ENCODE measurements at regions not wholly inside any gene's neighbourhood (a gene's known extent, or its start where the extent isn't known, plus 50 kb on each side); places are given as distances from the start of the nearest gene placed in this dataset.
A peak's percentile ranks its signal among the peaks of the same experiment; 100 is the strongest.

DNA sequence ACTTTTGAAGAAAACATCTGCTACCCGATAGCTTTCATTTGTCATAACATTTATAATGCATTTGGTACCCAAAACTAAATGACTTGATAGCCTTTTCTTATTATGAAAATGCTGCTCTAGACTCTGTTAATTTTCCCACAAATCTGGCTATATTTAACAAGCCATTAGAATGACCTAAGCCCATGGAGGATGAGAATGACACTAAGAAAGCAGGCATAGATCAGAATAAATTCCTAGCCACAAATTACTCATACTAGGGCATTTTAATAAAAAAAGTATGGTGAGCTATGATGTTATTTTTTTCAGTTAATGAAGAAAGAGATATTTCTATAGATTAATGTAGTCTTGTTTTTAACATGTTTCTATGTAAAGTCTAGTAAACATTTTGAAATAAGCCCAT, 1728.3 kb downstream of the SUCLG1 start:
- Histone ChIP-seq H3K4me1 (replicated peaks in 1 of 2; ENCODE audit: control insufficient read depth in 2 of 2, insufficient read depth in 2 of 2, low read length in 2 of 2) (no peaks in the 10 kb centered on the region), H3K27ac (ENCODE audit: extremely low read depth, low read depth, low read length) (no peak overlapping the region), H3K36me3 (ENCODE audit: control insufficient read depth, insufficient read depth, low read length) (no peaks in the 10 kb centered on the region), H3K79me2 (ENCODE audit: control insufficient read depth, insufficient read depth, low read length) (no peaks in the 10 kb centered on the region), H3K9me1 (ENCODE audit: control insufficient read depth, insufficient read depth, low read length) (no peaks in the 10 kb centered on the region), H3K9me3 (replicated peaks; ENCODE audit: control insufficient read depth, insufficient read depth, low read depth, low read length) (no peaks in the 10 kb centered on the region; the same call in 1 of the 2 replicates), H4K20me1 (replicated peaks; ENCODE audit: control insufficient read depth, insufficient read depth, low read length) (no peaks in the 10 kb centered on the region), H3K4me2 (ENCODE audit: insufficient read depth, low read length) (no peak overlapping the region), H2AFZ (ENCODE audit: low read depth, low read length) (no peak overlapping the region), H3K27me3 (ENCODE audit: control insufficient read depth in 2 of 2, insufficient read depth in 2 of 2, low read length in 2 of 2) (no peaks in the 10 kb centered on the region), H3K4me3 (no peak overlapping the region), H3K9ac (ENCODE audit: insufficient read depth in 1 of 2, low read depth in 2 of 2, low read length in 2 of 2) (no peak overlapping the region)
- intact Hi-C loops (cut with micrococcal nuclease) (no loop called here), in situ Hi-C loops (cut with MboI) (no loop called here)
- 0% methylated on average over 1 of the region's 1 CpG for WGBS (ENCODE audit: insufficient coverage, low coverage, missing lambda C conversion rate)
- CTCF ChIA-PET (ENCODE audit: low intra/inter-chr PET ratio), result no interaction called here
- FAIRE-seq (no peak), ATAC-seq (no peak), DNase-seq (ENCODE audit: extremely low read depth in 1 of 4, low spot score in 3 of 4) (no peak)
- no TSS peak for BruUV-seq (replicated peaks)
- no peak for TF ChIP-seq GABPB1 (CRISPR knock-in tag; IDR thresholded peaks at IDR 0.05)
- no peak for TF ChIP-seq STAG1 (CRISPR knock-in tag; IDR thresholded peaks at IDR 0.05; ENCODE audit: borderline replicate concordance)
- POLR2A ChIA-PET, result no interaction called here

DNA sequence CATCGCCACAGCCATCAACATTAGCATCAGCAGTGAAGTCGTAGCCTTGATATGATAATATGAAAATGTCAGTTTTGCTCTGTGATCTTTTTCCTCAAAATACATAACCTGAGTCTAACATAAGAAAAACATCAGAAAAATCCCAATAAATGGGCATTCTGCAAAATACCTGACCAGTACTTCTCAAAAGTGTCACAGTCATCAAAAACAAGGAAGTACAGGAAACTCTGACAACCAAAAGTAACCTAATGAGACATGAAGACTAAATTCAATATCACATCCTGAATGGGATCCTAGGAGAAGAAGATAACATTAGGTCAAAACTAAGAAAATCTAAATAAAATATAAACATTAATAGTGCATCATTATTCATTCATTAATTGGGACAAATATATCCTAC, 1731.0 kb downstream of the SUCLG1 start:
- no peaks in the 10 kb centered on the region for H3K4me1 ChIP-seq (replicated peaks in 1 of 2; ENCODE audit: control insufficient read depth in 2 of 2, insufficient read depth in 2 of 2, low read length in 2 of 2)
- H3K36me3 ChIP-seq (ENCODE audit: control insufficient read depth, insufficient read depth, low read length), result no peaks in the 10 kb centered on the region
- TF ChIP-seq MAFG (tag; conservative IDR thresholded peaks at IDR 0.05) (peak; percentile 18; the same call in 1 of the 2 replicates), ELF2 (CRISPR knock-in tag; IDR thresholded peaks at IDR 0.05) (no peak), KHSRP (IDR thresholded peaks at IDR 0.05) (no peak), ESRRA (IDR thresholded peaks at IDR 0.05; ENCODE audit: borderline replicate concordance, low read depth) (no peak), ZNF316 (IDR thresholded peaks at IDR 0.05) (peak; percentile 57; the same call in 1 of the 2 replicates), NFYB (IDR thresholded peaks at IDR 0.05; ENCODE audit: extremely low read depth, insufficient read length) (no peak), MBD2 (IDR thresholded peaks at IDR 0.05; ENCODE audit: borderline replicate concordance, low read depth) (no peak), CTBP1 (IDR thresholded peaks at IDR 0.05; ENCODE audit: borderline replicate concordance) (no peak), BCL6 (CRISPR knock-in tag; IDR thresholded peaks at IDR 0.05) (no peak), MAFF (IDR thresholded peaks at IDR 0.05; ENCODE audit: low read length) (peak; percentile 43; the same call in 1 of the 2 replicates), ZBTB1 (CRISPR knock-in tag; IDR thresholded peaks at IDR 0.05; ENCODE audit: borderline replicate concordance, low read depth) (no peak)
- TF ChIP-seq, protein P1, sequence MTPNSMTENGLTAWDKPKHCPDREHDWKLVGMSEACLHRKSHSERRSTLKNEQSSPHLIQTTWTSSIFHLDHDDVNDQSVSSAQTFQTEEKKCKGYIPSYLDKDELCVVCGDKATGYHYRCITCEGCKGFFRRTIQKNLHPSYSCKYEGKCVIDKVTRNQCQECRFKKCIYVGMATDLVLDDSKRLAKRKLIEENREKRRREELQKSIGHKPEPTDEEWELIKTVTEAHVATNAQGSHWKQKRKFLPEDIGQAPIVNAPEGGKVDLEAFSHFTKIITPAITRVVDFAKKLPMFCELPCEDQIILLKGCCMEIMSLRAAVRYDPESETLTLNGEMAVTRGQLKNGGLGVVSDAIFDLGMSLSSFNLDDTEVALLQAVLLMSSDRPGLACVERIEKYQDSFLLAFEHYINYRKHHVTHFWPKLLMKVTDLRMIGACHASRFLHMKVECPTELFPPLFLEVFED (CRISPR knock-in tag; conservative IDR thresholded peaks at IDR 0.05), result no peak
- H3K4me3 ChIP-seq, result no peak overlapping the region
- no peak for FAIRE-seq
- no peak for DNase-seq (ENCODE audit: extremely low read depth in 1 of 4, low spot score in 3 of 4)
- CTCF ChIA-PET (ENCODE audit: low intra/inter-chr PET ratio), result no interaction called here
- H3K9ac ChIP-seq (ENCODE audit: insufficient read depth in 1 of 2, low read depth in 2 of 2, low read length in 2 of 2), result no peak overlapping the region
- H3K9me3 ChIP-seq (replicated peaks; ENCODE audit: control insufficient read depth, insufficient read depth, low read depth, low read length), result no peaks in the 10 kb centered on the region
- intact Hi-C loops (cut with micrococcal nuclease), result no loop called here
- H2AFZ ChIP-seq (ENCODE audit: low read depth, low read length), result no peak overlapping the region
- no peaks in the 10 kb centered on the region for H3K9me1 ChIP-seq (ENCODE audit: control insufficient read depth, insufficient read depth, low read length)
- H4K20me1 ChIP-seq (replicated peaks; ENCODE audit: control insufficient read depth, insufficient read depth, low read length), result no peaks in the 10 kb centered on the region
- no peak overlapping the region for H3K4me2 ChIP-seq (ENCODE audit: insufficient read depth, low read length)
- 10% methylated on average over 2 of the region's 2 CpGs for WGBS (ENCODE audit: insufficient coverage, low coverage, missing lambda C conversion rate)
- no peaks in the 10 kb centered on the region for H3K27me3 ChIP-seq (ENCODE audit: control insufficient read depth in 2 of 2, insufficient read depth in 2 of 2, low read length in 2 of 2)
- in situ Hi-C loops (cut with MboI), result no loop called here
- no TSS peak for BruUV-seq (replicated peaks)
- no peaks in the 10 kb centered on the region for H3K79me2 ChIP-seq (ENCODE audit: control insufficient read depth, insufficient read depth, low read length)
- POLR2A ChIA-PET, result no interaction called here
- no peak for ATAC-seq
- no peak overlapping the region for H3K27ac ChIP-seq (ENCODE audit: extremely low read depth, low read depth, low read length)
